Right lung (tissue), 2 donors: ENCODE measurements at regions not wholly inside any gene's neighbourhood (a gene's known extent, or its start where the extent isn't known, plus 50 kb on each side); places are given as distances from the start of the nearest gene placed in this dataset.

ENCODE experiments used
- DNase-seq, 2 donors: peaks; one replicate each; pipeline ENCODE4 v3.0.0-alpha.2; 2013

DNA sequence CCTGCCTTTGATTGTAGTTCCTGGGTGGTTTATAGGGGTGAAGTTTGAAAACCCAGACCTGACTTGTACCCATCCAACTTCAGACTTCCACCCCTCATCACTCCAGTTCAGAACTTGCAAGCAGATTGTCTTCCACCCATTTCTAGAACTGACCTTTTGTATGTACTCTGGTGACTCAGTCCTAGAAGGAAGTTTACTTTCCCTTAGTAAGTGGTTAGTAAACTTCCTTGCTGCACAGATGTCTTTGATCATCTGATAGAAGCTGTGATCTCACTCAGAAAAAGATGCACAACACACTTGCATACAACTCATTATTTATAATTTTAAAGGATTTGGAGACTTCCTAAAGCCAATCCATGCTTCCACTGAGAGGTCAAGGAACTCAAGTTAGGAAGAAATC is 368.0 kb downstream of the MFSD1 start:
- DNase-seq: no peak

DNA sequence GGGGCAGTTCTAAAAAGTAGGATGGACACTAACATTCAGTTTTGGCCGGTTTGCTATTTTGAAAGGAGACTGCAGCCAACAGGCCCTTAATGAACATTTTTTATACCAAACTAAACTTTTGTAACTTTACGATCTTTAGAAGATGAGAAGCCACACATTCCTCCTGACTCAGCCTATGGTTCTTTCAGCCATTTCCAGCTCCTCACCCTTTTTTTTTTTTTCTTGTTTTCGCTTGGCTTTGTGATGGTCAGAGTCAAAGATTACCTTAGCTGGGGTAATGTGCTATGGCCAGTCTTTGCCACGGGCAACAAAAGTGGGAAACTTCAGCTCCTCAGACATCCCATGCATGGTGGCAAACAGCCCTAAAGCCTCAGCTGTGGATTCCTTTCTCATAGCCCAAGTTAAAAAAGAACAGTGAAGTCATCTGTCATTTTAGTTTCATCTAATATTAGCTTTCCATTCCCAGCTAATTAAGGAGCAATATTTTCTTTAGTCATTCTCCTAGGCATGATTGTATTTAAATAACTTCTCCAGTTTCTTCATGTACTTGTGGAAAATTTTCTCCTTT is 368.7 kb downstream of the MFSD1 start:
- DNase-seq: no peak

DNA sequence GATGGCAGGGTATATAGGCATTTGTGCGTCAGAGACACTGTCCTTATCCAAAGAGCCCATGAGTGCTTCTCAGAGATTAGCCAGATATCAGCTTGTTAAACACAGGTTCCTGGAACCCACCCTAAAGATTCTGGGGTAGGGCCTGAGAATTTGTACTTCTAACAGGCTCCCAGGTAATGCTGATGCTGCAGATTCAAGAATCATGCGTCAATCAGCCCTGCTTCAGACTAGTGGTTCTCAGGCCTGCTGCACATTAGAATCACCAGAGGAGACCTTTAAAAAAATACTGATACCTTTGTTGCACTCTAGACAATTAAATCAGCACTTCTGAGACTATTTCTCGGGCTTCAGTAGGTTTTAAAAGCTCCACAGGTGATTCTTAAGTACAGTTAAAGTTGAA is 369.5 kb downstream of the MFSD1 start:
- no peak for DNase-seq

DNA sequence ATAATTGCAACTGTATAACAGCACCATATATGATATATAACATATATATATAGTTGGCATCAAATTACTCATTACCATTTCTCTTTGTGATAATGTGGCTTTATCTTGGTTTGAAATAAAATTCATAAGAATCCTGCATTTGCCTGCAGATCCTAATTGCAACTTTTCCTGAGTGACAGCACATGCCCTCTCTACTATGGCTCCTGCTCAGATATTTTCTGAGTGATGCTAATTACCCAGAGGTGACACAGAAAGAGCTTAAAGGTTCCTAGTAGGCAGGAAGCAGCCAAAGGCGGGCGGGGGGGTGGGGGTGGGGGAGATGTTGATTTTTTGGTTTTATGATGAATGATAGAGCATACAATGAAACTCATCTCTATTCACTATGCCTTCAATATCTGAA is 370.6 kb downstream of the MFSD1 start:
- DNase-seq: no peak

DNA sequence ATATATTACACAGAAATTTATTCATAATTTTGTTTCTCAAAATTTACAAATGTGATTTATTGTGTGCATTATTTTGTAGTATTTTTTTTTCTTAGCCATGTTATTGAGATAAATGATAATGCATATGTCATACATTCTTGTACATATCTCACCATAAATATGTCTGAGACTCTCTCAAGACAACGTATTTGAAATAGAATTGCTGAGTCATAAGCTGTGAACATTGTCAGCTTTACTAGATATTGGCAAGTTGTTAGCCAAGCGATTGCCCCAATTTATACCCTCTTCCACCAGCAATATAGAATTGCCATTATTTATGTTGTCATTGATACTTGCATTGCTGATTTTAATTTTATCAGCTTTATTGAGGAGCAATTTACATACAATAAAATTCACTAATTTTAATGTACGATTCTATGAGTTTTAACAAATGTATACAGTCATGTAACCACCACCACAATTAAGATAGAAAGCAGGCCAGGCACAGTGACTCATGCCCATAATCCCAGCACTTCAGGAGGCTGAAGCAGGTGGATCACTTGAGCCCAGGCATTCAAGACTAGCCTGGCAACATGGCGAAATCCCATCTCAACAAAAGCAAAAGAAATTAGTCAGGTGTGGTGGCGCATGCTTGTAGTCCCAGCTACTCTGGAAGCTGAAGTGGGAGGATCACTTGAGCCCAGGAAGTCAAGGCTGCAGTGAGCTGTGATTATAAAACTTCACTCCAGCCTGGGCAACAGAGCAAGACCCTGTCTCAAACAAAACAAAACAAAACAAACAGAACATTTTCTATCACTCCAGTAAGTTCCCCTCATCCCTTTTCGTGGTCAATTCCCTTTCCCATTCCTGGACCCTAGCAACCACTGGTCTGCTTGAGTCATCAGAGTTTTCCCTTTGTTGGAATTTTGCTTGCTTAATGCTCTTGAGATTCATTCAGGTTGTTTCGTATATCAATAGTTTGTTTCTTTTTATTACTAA is 373.1 kb downstream of the MFSD1 start:
- no peak for DNase-seq

DNA sequence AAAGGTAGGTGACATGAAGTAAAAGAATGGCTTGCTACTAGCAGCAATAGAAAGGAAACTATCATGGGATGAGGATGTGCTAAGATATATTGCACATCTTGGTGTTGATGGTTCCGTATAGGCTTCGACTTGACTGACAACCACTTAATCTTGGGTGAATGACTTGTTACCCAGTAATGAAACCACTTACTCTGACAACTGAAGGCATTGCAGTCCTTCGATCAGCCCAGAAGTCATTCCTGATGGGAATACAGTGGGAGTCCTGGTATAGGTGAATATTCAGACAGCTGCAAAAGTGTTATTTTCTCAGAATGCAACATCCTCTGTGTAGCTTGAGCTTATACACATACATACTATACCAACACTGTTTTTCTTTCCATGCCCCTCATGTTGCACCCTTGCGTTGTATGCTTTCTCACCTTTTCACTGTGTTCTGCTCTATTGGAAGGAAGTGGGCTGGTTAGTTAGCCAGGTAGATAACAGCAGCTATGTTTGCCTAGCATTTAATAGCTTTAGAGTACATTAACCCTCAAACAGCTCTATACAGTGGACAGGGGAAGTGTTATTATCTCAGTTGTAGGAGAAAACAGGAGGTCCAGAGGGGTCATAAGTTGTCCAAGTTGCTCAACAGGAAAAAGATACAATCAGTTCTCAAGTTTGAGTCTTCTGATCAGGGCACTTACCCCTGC is 376.5 kb downstream of the MFSD1 start:
- DNase-seq: no peak

DNA sequence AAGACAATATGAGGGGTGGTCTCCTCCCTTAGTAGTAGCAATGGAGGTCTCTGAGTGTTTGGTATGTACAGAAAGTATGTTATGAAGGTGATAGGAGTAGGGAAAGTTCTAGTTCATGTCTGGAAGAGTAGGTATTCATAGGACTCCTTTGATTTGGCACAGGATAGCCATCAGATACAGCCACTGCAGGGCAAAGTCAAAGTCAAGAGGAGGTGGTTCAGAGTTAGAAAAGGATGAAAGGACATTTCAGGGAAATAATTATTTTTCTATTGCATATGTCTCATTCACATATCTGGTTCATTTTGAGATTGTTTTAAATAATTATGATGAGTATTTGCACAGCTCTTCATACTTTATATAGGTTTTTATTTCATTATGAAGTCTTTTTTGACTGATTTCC is 381.1 kb downstream of the MFSD1 start:
- no peak for DNase-seq

DNA sequence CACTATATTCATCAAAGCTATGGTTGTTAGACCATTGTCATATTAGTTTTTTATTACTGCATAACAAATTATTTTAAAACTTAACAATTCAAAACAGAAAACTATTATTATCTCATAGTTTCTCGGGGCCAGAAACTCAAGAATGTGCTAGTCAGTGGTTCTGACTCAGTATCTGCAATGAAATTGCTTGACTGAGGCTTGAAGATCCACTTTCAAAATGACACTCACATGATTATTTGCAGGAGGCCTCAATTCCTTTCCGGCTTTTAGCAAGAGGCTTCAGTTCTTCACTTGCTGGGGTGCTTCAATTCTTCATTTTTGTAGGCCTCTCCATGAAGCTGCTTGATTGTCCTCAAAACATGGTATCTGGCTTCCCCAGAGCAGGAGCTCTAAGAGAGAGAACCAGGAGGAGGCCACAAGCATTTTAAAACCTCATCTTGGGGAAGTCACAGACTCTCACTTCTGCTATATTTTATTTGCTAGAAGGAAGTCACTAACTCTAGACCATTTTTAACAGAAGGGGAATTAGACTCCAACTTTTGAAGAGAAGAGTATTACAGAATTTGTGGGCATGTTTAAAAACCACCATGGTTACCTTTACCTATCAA is 383.7 kb downstream of the MFSD1 start:
- no peak for DNase-seq

DNA sequence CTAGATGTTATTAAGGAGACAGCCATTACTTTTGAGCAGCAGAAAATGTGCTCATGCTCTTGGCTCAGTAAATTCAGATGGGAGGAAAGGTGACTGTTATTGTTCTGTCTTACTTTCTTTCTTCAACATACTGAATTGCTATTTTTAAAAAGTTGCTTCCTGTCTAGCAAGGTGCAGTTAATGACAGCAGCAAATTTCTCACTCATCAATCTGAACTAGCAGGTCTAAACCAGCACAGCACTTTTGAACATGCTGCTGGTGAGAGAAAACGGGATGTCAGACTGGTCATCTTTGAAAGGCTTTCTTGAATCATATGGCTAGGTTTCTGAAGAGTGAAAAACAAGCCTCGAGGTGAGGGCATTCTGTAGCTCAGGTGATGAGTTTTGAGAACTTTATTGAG is 384.7 kb downstream of the MFSD1 start:
- no peak for DNase-seq

DNA sequence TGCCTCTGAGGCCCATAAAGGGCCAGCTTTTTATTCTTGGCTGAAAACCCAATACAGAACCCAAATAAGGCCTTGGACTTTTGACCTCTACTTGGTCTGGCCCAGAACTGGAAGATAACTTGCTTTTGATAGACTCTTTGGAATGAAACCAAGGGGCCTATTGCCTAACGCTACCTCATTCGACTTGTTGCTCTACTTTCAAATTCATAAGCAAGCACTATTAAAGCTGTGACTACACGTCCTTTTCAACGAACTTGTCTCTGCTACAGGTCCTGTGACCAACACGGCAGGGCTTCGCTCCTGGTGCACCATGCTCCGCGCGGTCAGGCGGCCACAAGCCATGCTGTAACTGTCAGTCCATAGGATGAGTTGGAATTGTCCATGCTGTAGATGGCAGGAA is 385.4 kb downstream of the MFSD1 start:
- DNase-seq: peak; percentile 4 to 7

DNA sequence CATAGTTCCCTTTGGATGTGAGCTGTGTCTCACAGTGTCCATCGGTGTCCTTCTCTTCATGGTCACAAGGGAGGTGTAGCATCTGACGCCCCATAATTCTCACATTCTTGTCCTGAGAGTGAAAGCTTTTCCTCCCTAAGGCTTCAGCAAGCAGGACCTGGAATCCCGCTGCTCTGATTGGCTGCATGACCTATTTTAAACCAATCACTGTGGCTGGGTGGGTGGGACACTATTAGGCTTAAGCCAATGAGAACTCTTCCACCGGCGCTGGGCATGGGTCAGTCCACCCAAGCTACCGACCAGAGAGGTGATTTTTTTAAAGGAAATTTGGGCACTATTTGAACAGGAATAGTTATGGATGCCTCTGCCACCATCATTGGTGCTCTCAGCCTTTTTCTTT is 385.9 kb downstream of the MFSD1 start:
- no peak for DNase-seq

DNA sequence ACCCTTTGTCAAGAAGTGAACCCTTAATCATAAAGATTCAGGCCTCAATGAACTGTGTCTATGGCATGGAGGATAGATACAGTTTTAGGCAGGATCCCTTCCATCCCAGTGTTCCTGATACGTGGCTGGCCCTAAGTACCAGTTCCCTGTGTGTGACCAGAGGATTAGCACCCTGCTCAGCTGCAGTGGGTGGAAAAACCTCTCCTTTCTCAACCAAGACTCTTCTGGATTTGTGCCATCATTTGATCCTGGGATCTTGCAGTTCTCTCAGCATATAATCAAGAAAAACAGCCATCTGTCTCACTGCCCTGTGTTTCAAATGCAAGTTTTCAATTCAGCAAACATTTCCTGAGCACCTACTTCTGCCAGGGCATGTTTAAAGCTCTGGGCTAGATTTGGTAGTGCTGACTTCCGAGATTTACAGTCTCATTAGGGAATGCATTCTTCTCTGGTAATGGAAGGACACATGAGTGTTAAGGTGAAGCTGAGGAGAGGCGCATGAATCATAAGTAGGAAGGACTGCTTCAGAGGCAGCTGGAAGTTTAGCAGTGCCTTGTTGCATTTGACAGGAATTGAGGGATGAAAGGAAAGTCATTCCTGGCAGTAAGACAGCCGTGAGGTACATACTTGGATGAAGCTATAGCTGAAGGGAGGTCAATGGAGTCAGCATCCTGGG is 388.3 kb downstream of the MFSD1 start:
- no peak for DNase-seq

DNA sequence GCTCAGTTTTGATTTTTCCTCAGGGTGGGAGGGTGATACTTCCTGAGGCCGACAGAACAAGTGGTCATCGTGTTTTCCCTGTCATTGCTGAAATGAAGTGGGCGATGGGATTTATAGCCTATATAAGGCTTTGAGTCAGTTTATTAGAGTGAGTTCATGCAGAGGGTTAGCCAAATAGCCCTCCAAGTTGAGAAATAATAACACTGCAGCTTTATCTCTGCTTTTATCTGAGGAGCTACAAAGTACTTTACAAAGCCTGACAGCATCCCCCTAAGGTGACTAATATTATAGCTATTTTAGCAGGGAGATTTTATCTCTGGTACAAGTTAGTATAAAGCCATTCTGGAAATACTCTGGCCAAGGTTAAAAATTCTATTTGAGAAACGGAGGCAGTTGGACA is 389.6 kb downstream of the MFSD1 start:
- no peak for DNase-seq

DNA sequence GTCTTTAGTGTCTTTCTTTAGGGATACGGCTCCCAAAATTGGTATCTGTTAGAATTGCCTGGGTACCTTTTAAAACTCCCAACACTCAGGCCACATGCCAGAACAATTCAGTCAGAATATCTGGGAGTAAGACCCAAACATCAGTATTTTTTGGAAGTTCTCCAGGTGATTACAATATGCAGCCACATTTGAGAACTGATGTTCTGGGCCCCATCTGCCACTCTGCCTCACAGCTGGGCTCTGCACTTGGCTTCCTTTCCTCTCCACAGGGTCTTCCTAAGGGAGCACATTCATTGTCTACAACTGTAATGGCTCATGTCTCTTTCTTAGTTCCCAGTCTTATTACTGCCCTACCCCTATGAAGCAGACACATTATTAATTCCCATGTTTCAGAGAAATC is 394.5 kb downstream of the MFSD1 start:
- no peak for DNase-seq

DNA sequence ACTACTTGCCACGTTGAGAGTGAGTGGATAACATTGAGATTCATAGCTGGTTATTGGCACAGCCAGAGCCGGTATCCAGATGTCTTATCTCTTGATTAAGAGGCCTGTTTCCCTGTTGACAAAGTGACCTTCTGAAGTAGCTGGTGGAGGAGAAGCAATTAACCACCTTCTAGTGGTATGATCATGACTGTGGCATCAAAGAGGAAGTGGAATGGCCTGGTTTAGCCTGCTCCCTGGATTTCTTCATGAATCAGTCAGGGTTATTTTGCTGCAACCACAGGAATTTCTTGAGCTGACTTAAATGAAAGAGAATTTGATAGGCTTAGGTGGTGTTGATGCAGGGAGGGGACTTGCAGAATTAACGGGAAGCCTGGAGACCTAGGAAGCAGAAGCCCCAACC is 398.3 kb downstream of the MFSD1 start:
- DNase-seq: no peak

DNA sequence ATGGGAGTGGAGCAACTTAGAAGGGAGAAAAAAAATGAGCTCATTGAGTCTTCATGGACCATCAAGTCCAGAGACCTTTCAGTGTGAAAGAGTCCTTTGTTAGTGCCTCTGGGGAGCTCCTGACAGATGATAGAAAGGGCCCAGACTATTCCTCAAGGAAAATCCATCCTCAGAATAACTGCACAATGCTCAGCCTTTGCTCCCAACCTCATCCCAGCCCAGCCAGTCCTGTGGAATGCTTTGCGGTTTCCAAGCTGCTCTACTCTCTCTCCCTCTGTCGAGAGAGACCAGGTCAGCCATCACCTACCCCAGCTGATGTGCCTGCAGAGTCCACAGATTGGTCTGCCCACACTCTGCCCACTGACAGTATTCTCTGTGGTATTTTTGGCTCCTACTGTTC is 406.2 kb downstream of the MFSD1 start:
- no peak for DNase-seq

DNA sequence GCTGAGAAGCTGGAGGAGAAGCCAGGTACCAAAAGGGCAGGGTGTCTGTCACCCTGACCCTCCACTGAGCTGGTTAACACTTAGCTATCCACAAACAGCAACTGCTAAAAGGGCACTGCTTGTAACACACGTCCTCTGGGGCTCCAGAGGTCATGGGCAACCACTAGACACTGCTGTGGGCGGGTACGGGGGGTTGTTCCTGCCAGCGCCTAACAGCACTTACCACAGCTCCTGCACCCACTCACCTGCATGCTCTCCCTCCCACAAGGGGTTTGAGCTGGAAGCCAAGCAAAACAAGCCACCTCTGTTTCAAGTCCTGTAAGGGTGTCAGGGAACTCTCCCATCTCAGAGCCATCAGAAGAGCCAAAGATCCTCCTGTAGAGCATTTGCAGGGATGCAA is 407.6 kb downstream of the MFSD1 start:
- no peak for DNase-seq

DNA sequence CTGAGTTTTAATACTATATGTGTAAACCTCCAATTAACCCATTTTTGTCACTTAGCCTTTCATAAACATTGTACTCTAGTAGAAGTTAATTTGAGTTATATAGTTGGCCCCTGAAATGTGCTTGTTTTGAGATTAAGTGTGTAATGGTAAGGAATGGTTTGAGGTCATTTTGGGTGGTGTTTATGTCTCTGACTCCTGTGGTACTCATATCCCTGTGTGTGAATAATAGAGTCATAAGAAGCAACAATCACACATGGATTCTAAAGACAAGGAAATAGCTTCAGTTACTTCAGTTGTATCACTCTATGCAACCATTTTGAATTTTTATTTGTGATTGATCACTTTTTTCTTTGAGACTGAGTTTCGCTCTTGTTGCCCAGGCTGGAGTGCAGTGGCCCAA is 408.5 kb downstream of the MFSD1 start:
- DNase-seq: no peak

DNA sequence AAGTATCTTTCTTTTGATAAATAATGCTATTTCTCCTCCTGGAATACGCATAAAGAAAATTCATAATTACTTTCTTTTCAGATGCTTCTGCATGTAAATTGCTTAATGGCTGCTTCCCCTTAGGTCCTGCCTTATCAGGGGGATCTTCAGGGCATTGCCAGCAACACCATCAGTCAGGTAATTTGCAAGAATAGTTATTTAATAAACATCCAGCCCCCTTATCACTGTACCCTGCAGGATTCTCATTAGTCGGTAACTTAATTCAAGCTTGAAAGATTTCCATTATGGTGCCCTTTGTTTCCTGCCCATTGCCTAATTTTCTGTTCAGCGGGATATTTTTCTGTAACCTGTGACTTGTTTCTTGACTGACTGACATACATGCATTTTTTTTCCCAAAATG is 414.5 kb downstream of the MFSD1 start:
- DNase-seq: no peak

DNA sequence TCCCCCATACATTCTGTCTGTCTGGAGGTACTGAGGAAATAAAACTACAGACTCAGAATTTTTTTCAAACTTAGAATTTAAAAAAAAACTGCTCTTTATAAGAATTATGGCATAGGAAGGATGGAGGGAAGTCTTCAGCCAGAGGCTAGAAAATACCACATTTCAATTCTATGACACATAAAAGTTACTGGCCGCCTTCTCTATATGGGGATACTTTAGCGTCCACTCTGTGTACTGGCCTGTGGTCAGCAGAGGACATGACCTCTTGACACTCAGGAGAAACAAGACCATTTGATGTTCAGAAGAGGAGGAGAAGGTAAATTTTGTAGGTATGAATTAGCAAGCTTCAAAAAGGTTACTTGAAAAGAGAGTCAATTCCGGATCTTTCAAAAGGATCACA is 417.4 kb downstream of the MFSD1 start:
- no peak for DNase-seq

DNA sequence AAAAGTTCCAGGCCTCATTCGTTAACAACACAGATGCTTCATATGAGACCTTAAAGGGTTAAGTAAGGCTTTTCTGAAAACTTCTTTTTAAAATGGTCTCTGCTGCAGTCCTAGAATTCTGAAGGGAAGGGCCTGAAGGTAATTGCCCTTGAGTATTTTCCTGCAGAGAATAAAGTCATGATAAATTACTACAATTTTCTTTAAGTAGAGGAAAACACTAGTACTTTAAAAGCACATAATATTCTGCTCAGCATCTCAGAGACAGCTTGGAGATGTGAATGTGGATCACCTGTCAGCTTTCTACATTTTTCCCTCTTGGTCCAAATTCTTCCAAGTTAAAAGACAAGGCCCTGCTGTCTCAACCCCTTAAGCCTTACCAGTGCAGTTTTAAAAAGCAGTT is 419.5 kb downstream of the MFSD1 start:
- DNase-seq: no peak

DNA sequence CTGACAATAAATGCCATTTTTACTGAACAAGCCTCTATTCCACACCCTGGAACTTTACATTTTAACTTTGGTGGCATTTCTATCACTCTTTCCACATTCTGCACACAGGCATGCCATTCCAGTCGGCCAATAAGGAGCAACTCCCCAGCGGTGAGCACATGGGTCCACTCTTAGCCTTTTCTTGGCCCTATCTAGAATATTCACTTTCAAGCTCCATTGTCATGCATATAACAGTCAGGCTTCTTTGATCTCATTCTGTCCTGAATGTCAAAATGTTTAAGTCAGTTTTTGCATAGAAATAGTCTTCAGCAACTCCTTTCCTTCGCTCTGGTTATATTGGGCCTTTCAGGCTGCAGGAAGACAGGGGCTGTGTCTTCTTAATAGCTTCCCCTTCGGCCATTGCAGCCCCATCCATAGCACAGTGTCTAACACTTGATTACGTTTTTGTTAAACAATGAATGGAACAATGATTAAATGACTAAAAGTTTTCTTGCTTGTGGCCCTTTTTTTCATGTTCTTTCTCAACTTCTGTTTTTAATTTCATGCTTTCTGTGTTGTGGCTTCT is 427.3 kb downstream of the MFSD1 start:
- no peak for DNase-seq
